Karpas-422 (cell line): ENCODE measurements at regions not wholly inside any gene's neighbourhood (a gene's known extent, or its start where the extent isn't known, plus 50 kb on each side); places are given as distances from the start of the nearest gene placed in this dataset.

Experiments used
- DNase-seq: peaks from one replicate; pipeline ENCODE4 v3.0.0-alpha.2; 2015
- H2AFZ ChIP-seq: fragments of 200-600 bp; sonication (generic); 2 replicates; pipeline ENCODE4 v1.6.1; 2014; ENCODE audit warnings: antibody characterized with exemption, low read length, mixed read lengths
- H3K27ac ChIP-seq: fragments of 200-600 bp; sonication (generic); 2 replicates; pipeline ENCODE4 v1.5.1; 2014; ENCODE audit warnings: mild to moderate bottlenecking, low read length, moderate library complexity
- H3K27me3 ChIP-seq: fragments of 200-600 bp; sonication (generic); 2 replicates; pipeline ENCODE4 v1.6.1; 2014; ENCODE audit warnings: low read length, mixed read lengths
- H3K36me3 ChIP-seq: fragments of 200-600 bp; sonication (generic); 2 replicates; pipeline ENCODE4 v1.6.1; 2014; ENCODE audit warnings: low read length, mixed read lengths; ENCODE audit not compliant: insufficient read depth
- H3K4me1 ChIP-seq: fragments of 200-600 bp; sonication (generic); 2 replicates; pipeline ENCODE4 v1.6.1; 2014; ENCODE audit warnings: mild to moderate bottlenecking, low read length, mixed read lengths
- H3K4me2 ChIP-seq: fragments of 200-600 bp; sonication (generic); 2 replicates; pipeline ENCODE4 v1.6.1; 2014; ENCODE audit warnings: low read length, low read depth, mild to moderate bottlenecking; ENCODE audit not compliant: poor library complexity, severe bottlenecking
- H3K4me3 ChIP-seq: fragments of 200-600 bp; sonication (generic); 2 replicates; pipeline ENCODE4 v1.5.1; 2014; ENCODE audit warnings: mild to moderate bottlenecking, antibody characterized with exemption, low read length, mixed read lengths
- H3K79me2 ChIP-seq: fragments of 200-600 bp; sonication (generic); 2 replicates; pipeline ENCODE4 v1.6.1; 2014; ENCODE audit warnings: mild to moderate bottlenecking, low read length, mixed read lengths
- H3K9ac ChIP-seq: fragments of 200-600 bp; sonication (generic); 2 replicates; pipeline ENCODE4 v1.6.0; 2014; ENCODE audit warnings: low read length
- H3K9me2 ChIP-seq: fragments of 200-600 bp; sonication (generic), shearing (Covaris generic); replicated peaks from 2 replicates; pipeline ENCODE4 v1.6.0; 2014; ENCODE audit warnings: mild to moderate bottlenecking, low read length, moderate library complexity; ENCODE audit not compliant: insufficient read depth
- H3K9me3 ChIP-seq: fragments of 300-700, 200-600 bp; sonication (generic); 2 replicates; pipeline ENCODE4 v1.6.1; 2014; ENCODE audit warnings: low read length, mixed read lengths
- H4K20me1 ChIP-seq: fragments of 200-600 bp; sonication (generic); 2 replicates; pipeline ENCODE4 v1.6.1; 2014; ENCODE audit warnings: mild to moderate bottlenecking, antibody characterized with exemption, low read length, low read depth; ENCODE audit not compliant: insufficient read depth

GRCh38 chr3:35393901-35394799 is 245.2 kb upstream of the ARPP21 start:
- H3K79me2 ChIP-seq: no peaks in the 10 kb centered on the region
- DNase-seq: no peak
- H3K4me1 ChIP-seq: peaks cover 7% of the 10 kb centered on the region; the same call in 1 of the 2 replicates
- no peaks in the 10 kb centered on the region for H3K27me3 ChIP-seq
- H3K9ac ChIP-seq: no peak overlapping the region
- H3K36me3 ChIP-seq: no peaks in the 10 kb centered on the region
- no peak overlapping the region for H3K27ac ChIP-seq
- H4K20me1 ChIP-seq: no peaks in the 10 kb centered on the region
- H3K9me3 ChIP-seq: no peaks in the 10 kb centered on the region; the same call in 1 of the 2 replicates
- H3K9me2 ChIP-seq: no peaks in the 10 kb centered on the region
- H3K4me2 ChIP-seq: no peak overlapping the region
- no peak overlapping the region for H2AFZ ChIP-seq
- no peak overlapping the region for H3K4me3 ChIP-seq

- Histone ChIP-seq H3K36me3 (no peaks in the 10 kb centered on the region), H3K4me3 (no peak overlapping the region), H3K79me2 (no peaks in the 10 kb centered on the region), H3K9me3 (no peaks in the 10 kb centered on the region; the same call in 1 of the 2 replicates), H3K4me1 (peaks cover 7% of the 10 kb centered on the region; the same call in 1 of the 2 replicates), H3K9me2 (no peaks in the 10 kb centered on the region), H3K27me3 (no peaks in the 10 kb centered on the region), H4K20me1 (no peaks in the 10 kb centered on the region), H3K4me2 (no peak overlapping the region), H2AFZ (no peak overlapping the region), H3K27ac (no peak overlapping the region), H3K9ac (no peak overlapping the region)
- DNase-seq: no peak
Measured at GRCh38 chr3:35394905-35395304, 244.4 kb upstream of the ARPP21 start.

GRCh38 chr3:35401671-35402070 is 237.7 kb upstream of the ARPP21 start:
- Histone ChIP-seq H3K36me3 (no peaks in the 10 kb centered on the region), H3K4me2 (no peak overlapping the region), H2AFZ (no peak overlapping the region), H3K9me3 (no peaks in the 10 kb centered on the region), H3K27me3 (no peaks in the 10 kb centered on the region), H3K4me3 (no peak overlapping the region), H3K27ac (no peak overlapping the region), H3K79me2 (no peaks in the 10 kb centered on the region), H3K9ac (no peak overlapping the region), H3K9me2 (no peaks in the 10 kb centered on the region), H3K4me1 (no peaks in the 10 kb centered on the region), H4K20me1 (no peaks in the 10 kb centered on the region)
- DNase-seq: no peak

GRCh38 chr3:35404571-35404970 is 234.8 kb upstream of the ARPP21 start:
- H3K9ac ChIP-seq: no peak overlapping the region
- H3K4me1 ChIP-seq: no peaks in the 10 kb centered on the region
- H3K79me2 ChIP-seq: no peaks in the 10 kb centered on the region
- H3K36me3 ChIP-seq: no peaks in the 10 kb centered on the region
- H2AFZ ChIP-seq: no peak overlapping the region
- no peak overlapping the region for H3K27ac ChIP-seq
- no peaks in the 10 kb centered on the region for H3K9me3 ChIP-seq
- DNase-seq: no peak
- H3K4me2 ChIP-seq: no peak overlapping the region
- H3K4me3 ChIP-seq: no peak overlapping the region
- no peaks in the 10 kb centered on the region; the same call in 1 of the 2 replicates for H3K9me2 ChIP-seq
- H4K20me1 ChIP-seq: no peaks in the 10 kb centered on the region
- no peaks in the 10 kb centered on the region for H3K27me3 ChIP-seq

DNA sequence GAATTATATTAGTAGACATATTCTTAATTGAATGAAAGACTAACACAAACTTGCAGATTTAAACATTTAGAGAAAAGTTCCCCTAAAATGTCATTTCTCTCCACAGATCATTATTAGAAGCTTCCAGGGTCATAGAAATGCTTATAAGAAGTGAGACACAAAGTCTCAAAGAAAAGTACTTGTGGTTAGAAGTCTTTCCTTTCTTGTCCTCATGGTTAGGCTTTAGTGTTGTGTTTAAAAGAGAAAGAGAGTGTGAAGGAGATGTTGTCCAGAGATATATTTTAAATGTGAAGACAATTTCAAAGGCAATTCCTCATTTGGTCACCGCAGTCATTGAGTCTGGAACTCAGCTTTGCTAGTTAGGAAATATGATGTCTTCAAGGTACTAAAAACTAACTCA is 230.4 kb upstream of the ARPP21 start:
- Histone ChIP-seq H3K4me1 (no peaks in the 10 kb centered on the region), H3K27me3 (no peaks in the 10 kb centered on the region), H3K4me3 (no peak overlapping the region), H3K27ac (no peak overlapping the region), H3K36me3 (no peaks in the 10 kb centered on the region), H2AFZ (no peak overlapping the region), H3K9ac (no peak overlapping the region), H3K79me2 (no peaks in the 10 kb centered on the region), H3K9me3 (no peaks in the 10 kb centered on the region), H3K9me2 (no peaks in the 10 kb centered on the region; the same call in 1 of the 2 replicates), H4K20me1 (no peaks in the 10 kb centered on the region), H3K4me2 (no peak overlapping the region)
- no peak for DNase-seq

DNA sequence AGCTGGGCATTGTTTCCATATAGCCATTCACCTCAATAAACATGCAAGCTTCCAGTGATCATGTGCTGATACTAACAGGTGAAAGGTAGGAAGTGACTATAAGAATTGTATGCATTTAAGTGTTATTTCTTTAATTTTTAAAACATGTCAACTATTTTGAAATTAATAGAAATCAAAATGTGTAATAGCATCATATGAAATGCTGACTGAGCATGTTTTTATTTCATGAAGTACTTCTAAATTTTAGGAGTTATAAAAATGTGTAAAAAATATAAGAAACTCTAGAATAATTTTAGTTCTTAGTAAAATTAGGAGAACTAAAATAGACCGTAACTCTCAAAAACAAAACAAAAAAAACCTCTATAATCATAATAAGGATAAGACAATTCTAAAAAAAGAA is 229.3 kb upstream of the ARPP21 start:
- H4K20me1 ChIP-seq: no peaks in the 10 kb centered on the region

GRCh38 chr3:35413483-35413882 is 225.8 kb upstream of the ARPP21 start:
- Histone ChIP-seq H4K20me1 (no peaks in the 10 kb centered on the region), H3K79me2 (no peaks in the 10 kb centered on the region), H3K27ac (no peak overlapping the region), H3K27me3 (no peaks in the 10 kb centered on the region), H3K4me2 (no peak overlapping the region), H3K9me3 (no peaks in the 10 kb centered on the region), H3K4me3 (no peak overlapping the region), H2AFZ (no peak overlapping the region), H3K36me3 (no peaks in the 10 kb centered on the region), H3K4me1 (no peaks in the 10 kb centered on the region), H3K9ac (no peak overlapping the region), H3K9me2 (no peaks in the 10 kb centered on the region; the same call in 1 of the 2 replicates)
- no peak for DNase-seq

More for the DNA sequence above, 229.3 kb upstream of the ARPP21 start:
- Histone ChIP-seq H3K9ac (no peak overlapping the region), H3K36me3 (no peaks in the 10 kb centered on the region), H3K9me3 (no peaks in the 10 kb centered on the region), H3K27ac (no peak overlapping the region), H3K79me2 (no peaks in the 10 kb centered on the region), H3K4me1 (no peaks in the 10 kb centered on the region), H2AFZ (no peak overlapping the region), H3K4me2 (no peak overlapping the region), H3K27me3 (no peaks in the 10 kb centered on the region), H3K9me2 (no peaks in the 10 kb centered on the region; the same call in 1 of the 2 replicates), H3K4me3 (no peak overlapping the region)
- no peak for DNase-seq

- no peaks in the 10 kb centered on the region for H3K27me3 ChIP-seq
- no peak for DNase-seq
- no peak overlapping the region for H3K4me3 ChIP-seq
- no peak overlapping the region for H3K9ac ChIP-seq
- no peaks in the 10 kb centered on the region for H3K36me3 ChIP-seq
- no peaks in the 10 kb centered on the region for H3K79me2 ChIP-seq
- no peak overlapping the region for H3K27ac ChIP-seq
- H2AFZ ChIP-seq: no peak overlapping the region
- H3K9me2 ChIP-seq: no peaks in the 10 kb centered on the region
- no peak overlapping the region for H3K4me2 ChIP-seq
- no peaks in the 10 kb centered on the region for H3K4me1 ChIP-seq
- H4K20me1 ChIP-seq: no peaks in the 10 kb centered on the region
- H3K9me3 ChIP-seq: no peaks in the 10 kb centered on the region
Measured at GRCh38 chr3:35417080-35417479, 222.2 kb upstream of the ARPP21 start.
